Lower leg skin (tissue), 3 donors: ENCODE measurements at regions not wholly inside any gene's neighbourhood (a gene's known extent, or its start where the extent isn't known, plus 50 kb on each side); places are given as distances from the start of the nearest gene placed in this dataset.

ENCODE experiments used
- POLR2A ChIP-seq, 2 donors: fragments of 450-650 bp; IDR thresholded peaks; one replicate each; pipeline ENCODE4 v1.6.1; 2016 to 2017; ENCODE audit warnings: antibody characterized with exemption in 2 of 2, mild to moderate bottlenecking in 1 of 2, moderate library complexity in 1 of 2
- TF ChIP-seq, protein P1 (sequence below), 3 donors: fragments of 450-650 bp; IDR thresholded peaks; one replicate each; pipeline ENCODE4 v1.5.1; 2016; ENCODE audit warnings: antibody characterized with exemption in 3 of 3, mild to moderate bottlenecking in 3 of 3, moderate library complexity in 2 of 3

DNA sequence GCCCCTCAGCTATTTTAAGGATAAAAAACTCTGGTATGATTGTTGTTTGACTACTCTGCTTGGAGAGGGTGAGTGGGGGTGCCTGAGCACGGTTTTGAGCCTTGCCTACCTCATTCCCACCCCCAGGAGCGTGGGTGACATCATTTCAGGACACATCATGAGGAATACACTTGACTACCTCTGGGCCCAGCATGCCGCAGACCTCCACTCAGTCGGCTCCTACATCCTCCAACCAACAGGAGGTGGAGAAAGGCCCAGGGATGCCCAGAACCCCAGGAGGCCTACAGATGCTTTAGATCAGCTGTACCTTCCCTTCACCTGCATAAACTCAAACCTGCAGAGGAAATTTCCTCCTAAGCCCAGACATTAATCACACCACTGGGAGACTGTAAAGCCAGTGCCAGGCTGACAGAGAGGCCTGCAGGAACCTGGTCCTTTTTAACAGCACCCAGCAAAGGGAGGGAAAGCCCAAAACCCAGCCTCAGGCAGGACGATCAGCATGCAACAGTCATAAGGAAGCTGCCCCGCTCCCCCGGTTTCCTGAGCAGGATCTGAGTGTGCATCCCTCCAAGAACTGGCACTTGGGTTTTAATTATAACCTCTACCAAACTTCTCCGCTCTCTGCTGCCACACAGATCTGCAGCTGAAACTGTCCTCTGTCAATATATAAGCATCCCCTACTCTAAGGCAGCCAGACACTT lies 61.7 kb upstream of the ZNRF2 start:
- TF ChIP-seq, protein P1, sequence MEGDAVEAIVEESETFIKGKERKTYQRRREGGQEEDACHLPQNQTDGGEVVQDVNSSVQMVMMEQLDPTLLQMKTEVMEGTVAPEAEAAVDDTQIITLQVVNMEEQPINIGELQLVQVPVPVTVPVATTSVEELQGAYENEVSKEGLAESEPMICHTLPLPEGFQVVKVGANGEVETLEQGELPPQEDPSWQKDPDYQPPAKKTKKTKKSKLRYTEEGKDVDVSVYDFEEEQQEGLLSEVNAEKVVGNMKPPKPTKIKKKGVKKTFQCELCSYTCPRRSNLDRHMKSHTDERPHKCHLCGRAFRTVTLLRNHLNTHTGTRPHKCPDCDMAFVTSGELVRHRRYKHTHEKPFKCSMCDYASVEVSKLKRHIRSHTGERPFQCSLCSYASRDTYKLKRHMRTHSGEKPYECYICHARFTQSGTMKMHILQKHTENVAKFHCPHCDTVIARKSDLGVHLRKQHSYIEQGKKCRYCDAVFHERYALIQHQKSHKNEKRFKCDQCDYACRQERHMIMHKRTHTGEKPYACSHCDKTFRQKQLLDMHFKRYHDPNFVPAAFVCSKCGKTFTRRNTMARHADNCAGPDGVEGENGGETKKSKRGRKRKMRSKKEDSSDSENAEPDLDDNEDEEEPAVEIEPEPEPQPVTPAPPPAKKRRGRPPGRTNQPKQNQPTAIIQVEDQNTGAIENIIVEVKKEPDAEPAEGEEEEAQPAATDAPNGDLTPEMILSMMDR (IDR thresholded peaks at IDR 0.05), result no peak
- TF ChIP-seq POLR2A (IDR thresholded peaks at IDR 0.05), result no peak
